ENCODE measurements at regions not wholly inside any gene's neighbourhood (a gene's known extent, or its start where the extent isn't known, plus 50 kb on each side); places are given as distances from the start of the nearest gene placed in this dataset.

DNA sequence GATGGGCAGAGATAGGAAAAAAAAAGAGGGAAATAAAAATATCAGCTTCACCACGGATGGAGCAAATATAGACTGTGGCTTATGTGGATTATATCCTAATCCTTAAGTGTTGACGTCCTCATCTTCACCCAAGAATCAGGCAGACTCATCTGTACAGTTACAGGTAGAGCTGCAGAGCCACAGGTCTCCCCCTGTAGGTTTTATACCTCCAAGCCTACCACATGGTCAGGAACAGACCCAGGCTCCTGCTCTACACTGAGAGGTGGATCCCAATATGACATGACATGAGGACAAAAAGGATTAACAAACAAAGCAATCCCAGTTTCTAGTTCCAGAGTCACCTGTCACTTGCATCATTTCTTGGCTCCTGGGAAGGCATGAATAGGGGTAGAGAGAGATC, 400.8 kb downstream of the SEMA3D start:
- H3K27ac ChIP-seq, result no peak overlapping the region
- 77 to 78% methylated on average over 2 of the region's 2 CpGs for WGBS, 2 donors
- no peaks in the 10 kb centered on the region for H3K36me3 ChIP-seq
- TF ChIP-seq, protein P1, sequence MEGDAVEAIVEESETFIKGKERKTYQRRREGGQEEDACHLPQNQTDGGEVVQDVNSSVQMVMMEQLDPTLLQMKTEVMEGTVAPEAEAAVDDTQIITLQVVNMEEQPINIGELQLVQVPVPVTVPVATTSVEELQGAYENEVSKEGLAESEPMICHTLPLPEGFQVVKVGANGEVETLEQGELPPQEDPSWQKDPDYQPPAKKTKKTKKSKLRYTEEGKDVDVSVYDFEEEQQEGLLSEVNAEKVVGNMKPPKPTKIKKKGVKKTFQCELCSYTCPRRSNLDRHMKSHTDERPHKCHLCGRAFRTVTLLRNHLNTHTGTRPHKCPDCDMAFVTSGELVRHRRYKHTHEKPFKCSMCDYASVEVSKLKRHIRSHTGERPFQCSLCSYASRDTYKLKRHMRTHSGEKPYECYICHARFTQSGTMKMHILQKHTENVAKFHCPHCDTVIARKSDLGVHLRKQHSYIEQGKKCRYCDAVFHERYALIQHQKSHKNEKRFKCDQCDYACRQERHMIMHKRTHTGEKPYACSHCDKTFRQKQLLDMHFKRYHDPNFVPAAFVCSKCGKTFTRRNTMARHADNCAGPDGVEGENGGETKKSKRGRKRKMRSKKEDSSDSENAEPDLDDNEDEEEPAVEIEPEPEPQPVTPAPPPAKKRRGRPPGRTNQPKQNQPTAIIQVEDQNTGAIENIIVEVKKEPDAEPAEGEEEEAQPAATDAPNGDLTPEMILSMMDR (IDR thresholded peaks at IDR 0.05), result no peak
- TF ChIP-seq EP300 (IDR thresholded peaks at IDR 0.05) (no peak), POLR2A (IDR thresholded peaks at IDR 0.05) (no peak)
- peaks cover 0 to 6% (median 0%) of the 10 kb centered on the region in 4 donors for H3K4me1 ChIP-seq
- no peak overlapping the region for H3K4me3 ChIP-seq
- H3K27me3 ChIP-seq, result no peaks in the 10 kb centered on the region
- DNase-seq (ENCODE audit: low spot score in 2 of 2), result no peak
- no peaks in the 10 kb centered on the region for H3K9me3 ChIP-seq

DNA sequence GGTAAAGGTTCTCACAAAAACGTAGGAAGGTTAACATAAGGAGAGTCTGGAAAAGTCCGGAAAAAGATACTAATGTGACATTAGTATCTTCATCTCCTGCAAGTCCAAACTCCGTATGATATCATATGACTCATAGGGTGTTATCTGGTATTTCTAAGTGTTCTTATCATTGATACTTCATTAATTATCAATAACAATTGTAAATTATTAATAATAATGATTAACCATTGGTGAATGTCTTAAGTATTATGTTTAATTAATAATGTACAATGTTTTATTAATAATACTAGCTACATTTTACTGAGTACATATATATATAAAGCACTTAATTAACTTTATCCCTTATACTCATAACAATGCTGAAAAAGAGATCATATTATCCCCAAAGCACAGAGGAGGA, 402.4 kb downstream of the SEMA3D start:
- Histone ChIP-seq H3K27me3 (no peaks in the 10 kb centered on the region), H3K27ac (no peak overlapping the region), H3K4me1 (no peaks in the 10 kb centered on the region), H3K36me3 (no peaks in the 10 kb centered on the region), H3K9me3 (no peaks in the 10 kb centered on the region), H3K4me3 (no peak overlapping the region)
- TF ChIP-seq, protein P1 (IDR thresholded peaks at IDR 0.05), result no peak
- TF ChIP-seq EP300 (IDR thresholded peaks at IDR 0.05) (no peak), POLR2A (IDR thresholded peaks at IDR 0.05) (no peak)
- 95 to 96% methylated on average over 3 of the region's 3 CpGs for WGBS, 2 donors
- DNase-seq (ENCODE audit: low spot score in 2 of 2), result no peak

DNA sequence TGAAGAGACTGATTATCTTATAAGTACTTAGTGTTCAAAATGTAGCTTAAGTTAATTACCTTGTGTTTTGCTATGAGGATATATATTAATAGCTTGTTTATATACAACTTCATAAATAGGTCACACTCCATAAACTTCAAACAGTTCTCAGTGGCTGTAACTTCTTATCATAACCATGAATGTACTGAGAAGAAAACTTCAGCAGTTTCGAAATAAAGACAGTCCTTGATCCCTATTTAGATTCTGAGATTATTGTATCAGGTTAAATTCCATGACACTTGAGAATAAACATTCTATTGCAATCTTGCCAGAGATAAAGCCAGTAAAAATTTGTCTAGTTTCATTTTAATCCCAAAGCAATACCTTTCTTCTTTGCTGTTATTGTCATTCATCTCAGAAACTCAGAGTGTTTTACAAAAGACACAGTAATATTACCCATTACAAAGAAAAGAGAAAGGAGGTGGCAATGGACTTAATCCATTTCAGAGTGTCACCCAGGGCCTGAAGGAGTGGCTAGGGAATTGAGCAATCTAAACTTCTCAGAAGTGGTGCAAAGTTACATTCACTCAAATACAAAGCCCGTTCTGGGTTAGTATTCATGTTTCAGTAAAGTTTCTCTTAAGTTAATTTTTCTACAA, 403.6 kb downstream of the SEMA3D start:
- no peaks in the 10 kb centered on the region for H3K4me1 ChIP-seq
- TF ChIP-seq EP300 (IDR thresholded peaks at IDR 0.05), result no peak
- no peak for TF ChIP-seq POLR2A (IDR thresholded peaks at IDR 0.05)
- TF ChIP-seq, protein P1 (IDR thresholded peaks at IDR 0.05), result no peak
- no peak for DNase-seq (ENCODE audit: low spot score in 2 of 2)
- 56 to 58% methylated on average over 2 of the region's 2 CpGs for WGBS, 2 donors
- no peak overlapping the region for H3K27ac ChIP-seq
- no peaks in the 10 kb centered on the region for H3K36me3 ChIP-seq
- H3K4me3 ChIP-seq, result no peak overlapping the region
- no peaks in the 10 kb centered on the region for H3K9me3 ChIP-seq
- no peaks in the 10 kb centered on the region for H3K27me3 ChIP-seq

DNA sequence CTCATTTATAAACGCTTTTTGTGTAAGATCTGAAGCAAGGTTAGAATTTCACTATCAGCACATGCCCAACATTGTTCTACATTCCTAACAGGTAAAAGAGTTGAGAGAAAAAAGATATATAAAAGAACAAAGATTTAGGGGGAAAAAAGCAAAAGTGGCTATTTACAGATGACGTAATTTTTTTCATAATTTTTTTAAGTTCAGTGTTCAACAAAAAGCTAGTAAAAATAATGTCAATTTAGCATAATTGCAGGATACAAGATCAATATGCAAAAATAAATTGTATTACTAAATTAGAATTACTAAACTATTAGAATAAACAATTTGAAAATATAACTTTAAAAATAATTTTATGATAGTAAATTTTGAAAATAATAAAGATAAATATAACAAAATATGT, 405.0 kb downstream of the SEMA3D start:
- Histone ChIP-seq H3K27ac (no peak overlapping the region), H3K9me3 (no peaks in the 10 kb centered on the region), H3K4me1 (no peaks in the 10 kb centered on the region), H3K36me3 (no peaks in the 10 kb centered on the region), H3K27me3 (no peaks in the 10 kb centered on the region), H3K4me3 (no peak overlapping the region)
- TF ChIP-seq EP300 (IDR thresholded peaks at IDR 0.05), result no peak
- TF ChIP-seq, protein P1 (IDR thresholded peaks at IDR 0.05), result no peak
- no peak for TF ChIP-seq POLR2A (IDR thresholded peaks at IDR 0.05)
- 89 to 95% methylated on average over 2 of the region's 2 CpGs for WGBS, 2 donors
- no peak for DNase-seq (ENCODE audit: low spot score in 2 of 2)

DNA sequence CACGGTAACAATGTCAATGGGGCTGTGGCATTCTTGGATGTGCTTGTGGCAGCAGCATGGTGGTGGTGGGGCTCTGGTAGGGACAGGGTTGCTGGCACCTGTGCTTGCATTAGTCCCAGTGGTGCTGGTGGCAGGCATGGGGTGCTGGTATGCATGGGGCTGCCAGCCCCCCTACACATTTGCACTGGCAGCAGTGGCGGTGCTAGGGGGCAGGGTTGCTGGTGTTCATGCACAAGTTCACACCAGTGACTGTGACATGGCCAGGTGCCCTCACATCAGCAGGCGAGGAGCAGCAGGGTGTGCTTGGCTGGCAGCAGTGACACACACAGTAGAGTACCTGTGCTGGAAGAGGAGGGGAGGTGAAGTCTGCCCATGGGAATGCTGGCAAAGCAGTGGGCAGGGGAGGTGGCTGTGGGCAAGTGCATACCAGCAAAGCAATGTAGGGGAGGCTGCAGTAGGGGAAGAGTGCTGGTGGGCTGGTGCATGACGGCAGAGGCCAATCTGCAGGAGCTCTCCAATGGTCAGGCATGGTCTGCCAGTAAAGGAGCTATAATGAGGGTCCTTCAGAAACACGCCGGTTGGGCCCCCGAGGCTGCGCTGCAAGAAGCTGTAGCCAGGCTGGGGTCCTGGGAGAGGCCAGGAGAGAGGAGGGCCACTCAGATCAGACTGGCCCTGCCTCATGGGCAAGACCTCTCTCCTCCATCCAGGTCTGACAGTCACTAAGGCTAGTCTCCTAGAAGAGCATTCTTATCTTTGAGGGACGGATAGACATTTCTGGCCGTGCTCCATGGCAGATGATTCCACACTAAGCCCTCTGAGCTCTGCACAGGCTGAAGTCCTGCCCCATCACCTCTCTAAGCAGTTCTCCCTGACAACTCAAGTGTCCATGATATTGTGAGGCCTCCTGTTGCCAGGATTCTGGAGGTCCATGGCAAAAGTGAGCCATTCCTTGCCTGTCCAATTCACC, 406.4 kb downstream of the SEMA3D start:
- TF ChIP-seq, protein P1 (IDR thresholded peaks at IDR 0.05), result no peak
- TF ChIP-seq POLR2A (IDR thresholded peaks at IDR 0.05) (no peak), EP300 (IDR thresholded peaks at IDR 0.05) (no peak)
- H3K9me3 ChIP-seq, result no peaks in the 10 kb centered on the region
- no peak overlapping the region for H3K27ac ChIP-seq
- H3K4me3 ChIP-seq, result no peak overlapping the region
- no peaks in the 10 kb centered on the region for H3K27me3 ChIP-seq
- no peaks in the 10 kb centered on the region for H3K4me1 ChIP-seq
- no peak for DNase-seq (ENCODE audit: low spot score in 2 of 2)
- no peaks in the 10 kb centered on the region for H3K36me3 ChIP-seq
- 91 to 99% methylated on average over 8 to 10 of the region's 10 CpGs for WGBS, 2 donors

All from tibial nerve (tissue), 4 donors.